ENCODE measurements at regions not wholly inside any gene's neighbourhood (a gene's known extent, or its start where the extent isn't known, plus 50 kb on each side); places are given as distances from the start of the nearest gene placed in this dataset.
"Not testable (repeated sequence)": the region's sequence is repeated elsewhere in the genome, so short reads cannot be mapped to it uniquely, and the experiment has no call there.

DNA sequence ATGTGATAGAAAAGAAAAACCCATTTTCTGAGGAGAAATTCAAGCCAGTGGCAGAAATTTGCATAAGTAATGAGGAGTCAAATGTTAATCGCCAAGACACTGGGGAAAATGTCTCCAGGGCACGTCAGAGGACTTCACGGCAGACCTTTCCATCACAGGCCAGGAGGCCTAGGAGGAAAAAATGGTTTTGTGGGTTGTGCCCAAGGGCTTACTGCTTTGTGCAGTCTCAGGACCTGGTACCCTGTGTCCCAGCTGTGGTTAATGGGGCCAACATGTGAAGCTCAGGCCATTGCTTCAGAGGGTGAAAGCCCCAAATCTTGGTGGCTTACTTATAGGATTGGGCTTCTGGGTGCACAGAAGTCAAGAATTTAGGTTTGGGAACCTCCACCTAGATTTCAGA is 54.8 kb upstream of the ADAMTS2 start:
- Histone ChIP-seq H3K4me1 (ENCODE audit: control insufficient read depth in 1 of 2, insufficient read depth in 2 of 2, low read length in 2 of 2) (no peaks in the 10 kb centered on the region), H3K27ac (ENCODE audit: low read depth in 1 of 2, low read length in 2 of 2) (no peak overlapping the region), H2AFZ (ENCODE audit: insufficient read depth, low read depth, low read length, poor library complexity, severe bottlenecking) (no peak overlapping the region), H3K4me2 (replicated peaks; ENCODE audit: extremely low read depth, low read length, poor library complexity, severe bottlenecking) (no peak overlapping the region), H3K79me2 (ENCODE audit: insufficient read depth, low read length) (no peaks in the 10 kb centered on the region), H3K9ac (ENCODE audit: insufficient read depth, low read length, poor library complexity, severe bottlenecking) (no peak overlapping the region), H3K36me3 (replicated peaks in 1 of 2; ENCODE audit: control insufficient read depth in 1 of 2, insufficient read depth in 2 of 2, low read length in 2 of 2) (no peaks in the 10 kb centered on the region), H3K9me3 (replicated peaks in 1 of 2; ENCODE audit: control insufficient read depth in 1 of 2, insufficient read depth in 1 of 2, low read length in 2 of 2) (peaks cover 31 to 34% of the 10 kb centered on the region in 2 donors), H3K27me3 (ENCODE audit: control insufficient read depth in 2 of 2, insufficient read depth in 2 of 2, low read length in 2 of 2) (no peaks in the 10 kb centered on the region), H4K20me1 (ENCODE audit: insufficient read depth, low read length) (no peaks in the 10 kb centered on the region), H3K4me3 (replicated peaks in 1 of 3; ENCODE audit: low read depth in 2 of 3, low read length in 3 of 3) (no peak overlapping the region)
- no peak for TF ChIP-seq CTCF (IDR thresholded peaks at IDR 0.05)
- Mint-ChIP-seq H3K27me3 (ENCODE audit: low read depth in 3 of 3) (peaks cover 0 to 2% (median 2%) of the 10 kb centered on the region in 3 donors), H3K4me1 (peaks cover 2% of the 10 kb centered on the region), H3K36me3 (no peaks in the 10 kb centered on the region), H3K27ac (no peak overlapping the region), H3K9me3 (peaks cover 17 to 59% (median 48%) of the 10 kb centered on the region in 7 donors), H3K4me3 (no peak overlapping the region)
- WGBS (ENCODE audit: insufficient coverage): 57% methylated on average over 1 of the region's 3 CpGs
- DNase-seq: no peak
- intact Hi-C loops (cut with micrococcal nuclease): no loop called here

DNA sequence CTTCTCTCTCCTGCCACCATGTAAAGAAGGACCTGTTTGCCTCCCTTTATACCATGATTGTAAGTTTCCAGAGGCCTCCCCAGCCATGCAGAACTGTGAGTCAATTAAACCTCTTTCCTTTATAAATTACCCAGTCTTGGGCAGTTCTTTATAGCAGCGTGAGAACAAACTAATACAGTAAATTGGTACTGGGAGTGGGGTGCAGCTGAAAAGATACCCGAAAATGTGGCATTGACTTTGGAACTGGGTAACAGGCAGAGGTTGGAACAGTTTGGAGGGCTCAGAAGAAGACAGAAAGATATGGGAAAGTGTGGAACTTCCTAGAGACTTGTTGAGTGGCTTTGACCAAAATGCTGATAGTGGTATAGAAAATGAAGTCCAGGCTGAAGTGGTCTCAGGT is 54.1 kb upstream of the ADAMTS2 start:
- H3K27me3 Mint-ChIP-seq (ENCODE audit: low read depth in 3 of 3); H3K9ac ChIP-seq (ENCODE audit: insufficient read depth, low read length, poor library complexity, severe bottlenecking); intact Hi-C loops (cut with micrococcal nuclease); H4K20me1 ChIP-seq (ENCODE audit: insufficient read depth, low read length); H3K4me1 ChIP-seq (ENCODE audit: control insufficient read depth in 1 of 2, insufficient read depth in 2 of 2, low read length in 2 of 2); H3K27ac ChIP-seq (ENCODE audit: low read depth in 1 of 2, low read length in 2 of 2); H3K79me2 ChIP-seq (ENCODE audit: insufficient read depth, low read length); H3K4me1 Mint-ChIP-seq; H3K36me3 ChIP-seq (replicated peaks in 1 of 2; ENCODE audit: control insufficient read depth in 1 of 2, insufficient read depth in 2 of 2, low read length in 2 of 2); H3K36me3 Mint-ChIP-seq; H3K27me3 ChIP-seq (ENCODE audit: control insufficient read depth in 2 of 2, insufficient read depth in 2 of 2, low read length in 2 of 2); H3K4me2 ChIP-seq (replicated peaks; ENCODE audit: extremely low read depth, low read length, poor library complexity, severe bottlenecking); H3K4me3 ChIP-seq (replicated peaks in 1 of 3; ENCODE audit: low read depth in 2 of 3, low read length in 3 of 3); DNase-seq; H3K4me3 Mint-ChIP-seq; H3K27ac Mint-ChIP-seq; H2AFZ ChIP-seq (ENCODE audit: insufficient read depth, low read depth, low read length, poor library complexity, severe bottlenecking): not testable (repeated sequence)
- H3K9me3 ChIP-seq (replicated peaks in 1 of 2; ENCODE audit: control insufficient read depth in 1 of 2, insufficient read depth in 1 of 2, low read length in 2 of 2): peaks cover 31 to 37% of the 10 kb centered on the region in 2 donors
- H3K9me3 Mint-ChIP-seq: peaks cover 17 to 61% (median 50%) of the 10 kb centered on the region in 7 donors
- WGBS (ENCODE audit: insufficient coverage): 100% methylated on average over 1 of the region's 2 CpGs

All from CD14-positive monocyte (primary cell).